Parathyroid adenoma (tissue), 2 donors: ENCODE measurements at regions not wholly inside any gene's neighbourhood (a gene's known extent, or its start where the extent isn't known, plus 50 kb on each side); places are given as distances from the start of the nearest gene placed in this dataset.

Experiments used
- H2AFZ ChIP-seq: fragments of 300-600 bp; sonication (generic); one replicate; pipeline ENCODE4 v1.7.0; 2017; ENCODE audit warnings: antibody characterized with exemption, mild to moderate bottlenecking
- H3K27ac ChIP-seq: fragments of 300-600 bp; sonication (generic); one replicate; pipeline ENCODE4 v1.7.0; 2017
- H3K27me3 ChIP-seq: fragments of 300-600 bp; sonication (generic); one replicate; pipeline ENCODE4 v1.7.0; 2017; ENCODE audit warnings: low read length; ENCODE audit not compliant: control insufficient read depth, insufficient read depth
- H3K36me3 ChIP-seq: fragments of 300-600 bp; sonication (generic); one replicate; pipeline ENCODE4 v1.7.0; 2017; ENCODE audit warnings: low read length; ENCODE audit not compliant: control insufficient read depth, insufficient read depth
- H3K4me1 ChIP-seq: fragments of 300-600 bp; sonication (generic); one replicate; pipeline ENCODE4 v1.7.0; 2017; ENCODE audit warnings: control low read depth
- H3K4me2 ChIP-seq: fragments of 300-600 bp; sonication (generic); one replicate; pipeline ENCODE4 v1.7.0; 2017; ENCODE audit warnings: low read length
- H3K4me3 ChIP-seq: fragments of 300-600 bp; sonication (generic); one replicate; pipeline ENCODE4 v1.7.0; 2017; ENCODE audit warnings: low read depth, low read length
- H3K79me2 ChIP-seq: fragments of 300-600 bp; sonication (generic); one replicate; pipeline ENCODE4 v1.7.0; 2017; ENCODE audit warnings: control low read depth
- H3K9ac ChIP-seq: fragments of 300-600 bp; sonication (generic); one replicate; pipeline ENCODE4 v1.7.0; 2017; ENCODE audit warnings: mild to moderate bottlenecking
- H3K9me3 ChIP-seq: fragments of 300-600 bp; sonication (generic); one replicate; pipeline ENCODE4 v1.7.0; 2017; ENCODE audit warnings: low read length; ENCODE audit not compliant: control insufficient read depth
- TF ChIP-seq, protein P1 (sequence below): fragments of 300-600 bp; sonication (generic); IDR thresholded peaks from one replicate; pipeline ENCODE4 v1.7.0; 2017; ENCODE audit warnings: antibody characterized with exemption, mild to moderate bottlenecking
- donor health status: primary hyperparathyroidism.

DNA sequence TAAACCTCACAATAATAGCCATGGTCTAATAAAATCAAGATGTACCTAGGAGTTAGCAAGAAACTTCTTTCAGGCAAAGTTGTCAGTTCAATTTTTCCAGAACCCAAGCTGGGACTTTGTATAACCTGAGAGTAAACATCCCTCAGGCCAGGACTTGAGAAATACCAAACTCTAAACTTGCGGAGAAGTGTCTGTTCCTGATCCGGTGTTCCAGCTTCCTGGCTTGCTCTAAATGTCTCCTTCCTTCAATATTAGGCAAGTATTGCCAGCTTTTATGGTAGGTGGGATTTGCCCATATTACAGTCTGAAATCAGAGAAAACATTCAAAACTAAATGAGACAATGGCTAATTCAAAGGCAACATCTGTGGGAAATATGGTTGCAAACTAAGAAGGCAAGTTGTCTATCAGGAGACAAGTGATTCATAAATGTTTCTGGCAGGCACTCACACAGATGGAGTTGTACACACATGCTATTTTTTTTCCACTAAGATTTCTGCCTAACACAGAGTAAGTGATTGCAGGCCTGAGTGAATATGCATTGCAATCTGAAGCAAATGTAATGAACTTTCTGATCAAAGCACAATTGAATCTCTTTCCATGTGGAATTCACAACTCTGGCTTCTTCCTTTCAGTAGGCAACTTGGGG lies 88.3 kb upstream of the COL8A1 start:
- Histone ChIP-seq H3K36me3 (no peaks in the 10 kb centered on the region), H3K4me3 (no peak overlapping the region), H3K9ac (no peak overlapping the region), H3K79me2 (no peaks in the 10 kb centered on the region), H3K9me3 (no peaks in the 10 kb centered on the region), H3K4me2 (no peak overlapping the region), H2AFZ (no peak overlapping the region), H3K4me1 (no peaks in the 10 kb centered on the region), H3K27ac (no peak overlapping the region), H3K27me3 (no peaks in the 10 kb centered on the region)
- TF ChIP-seq, protein P1, sequence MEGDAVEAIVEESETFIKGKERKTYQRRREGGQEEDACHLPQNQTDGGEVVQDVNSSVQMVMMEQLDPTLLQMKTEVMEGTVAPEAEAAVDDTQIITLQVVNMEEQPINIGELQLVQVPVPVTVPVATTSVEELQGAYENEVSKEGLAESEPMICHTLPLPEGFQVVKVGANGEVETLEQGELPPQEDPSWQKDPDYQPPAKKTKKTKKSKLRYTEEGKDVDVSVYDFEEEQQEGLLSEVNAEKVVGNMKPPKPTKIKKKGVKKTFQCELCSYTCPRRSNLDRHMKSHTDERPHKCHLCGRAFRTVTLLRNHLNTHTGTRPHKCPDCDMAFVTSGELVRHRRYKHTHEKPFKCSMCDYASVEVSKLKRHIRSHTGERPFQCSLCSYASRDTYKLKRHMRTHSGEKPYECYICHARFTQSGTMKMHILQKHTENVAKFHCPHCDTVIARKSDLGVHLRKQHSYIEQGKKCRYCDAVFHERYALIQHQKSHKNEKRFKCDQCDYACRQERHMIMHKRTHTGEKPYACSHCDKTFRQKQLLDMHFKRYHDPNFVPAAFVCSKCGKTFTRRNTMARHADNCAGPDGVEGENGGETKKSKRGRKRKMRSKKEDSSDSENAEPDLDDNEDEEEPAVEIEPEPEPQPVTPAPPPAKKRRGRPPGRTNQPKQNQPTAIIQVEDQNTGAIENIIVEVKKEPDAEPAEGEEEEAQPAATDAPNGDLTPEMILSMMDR = no peak

- H3K4me3 ChIP-seq = no peak overlapping the region
- no peaks in the 10 kb centered on the region for H3K27me3 ChIP-seq
- TF ChIP-seq, protein P1 = no peak
- H3K4me1 ChIP-seq = no peaks in the 10 kb centered on the region
- no peaks in the 10 kb centered on the region for H3K9me3 ChIP-seq
- H3K79me2 ChIP-seq = no peaks in the 10 kb centered on the region
- H3K36me3 ChIP-seq = no peaks in the 10 kb centered on the region
- no peak overlapping the region for H3K4me2 ChIP-seq
- no peak overlapping the region for H3K9ac ChIP-seq
- H2AFZ ChIP-seq = no peak overlapping the region
- H3K27ac ChIP-seq = no peak overlapping the region
Observed at GRCh38 chr3:99549220-99549619, 89.2 kb upstream of the COL8A1 start.

GRCh38 chr3:99548674-99549073 lies 89.7 kb upstream of the COL8A1 start:
- Histone ChIP-seq H3K9me3 (no peaks in the 10 kb centered on the region), H3K4me1 (no peaks in the 10 kb centered on the region), H3K27ac (no peak overlapping the region), H3K36me3 (no peaks in the 10 kb centered on the region), H3K9ac (no peak overlapping the region), H3K79me2 (no peaks in the 10 kb centered on the region), H3K27me3 (no peaks in the 10 kb centered on the region), H3K4me2 (no peak overlapping the region), H3K4me3 (no peak overlapping the region), H2AFZ (no peak overlapping the region)
- TF ChIP-seq, protein P1 = no peak

- TF ChIP-seq, protein P1 = no peak
- H3K79me2 ChIP-seq = no peaks in the 10 kb centered on the region
- H3K4me3 ChIP-seq = no peak overlapping the region
- H3K27ac ChIP-seq = peak overlapping the region; percentile 3
- no peak overlapping the region for H3K9ac ChIP-seq
- H3K27me3 ChIP-seq = no peaks in the 10 kb centered on the region
- H3K36me3 ChIP-seq = no peaks in the 10 kb centered on the region
- H3K4me2 ChIP-seq = no peak overlapping the region
- H3K4me1 ChIP-seq = peaks cover 3% of the 10 kb centered on the region
- H2AFZ ChIP-seq = peak overlapping the region; percentile 36
- no peaks in the 10 kb centered on the region for H3K9me3 ChIP-seq
Observed at GRCh38 chr3:99545941-99546580, 92.3 kb upstream of the COL8A1 start.

DNA sequence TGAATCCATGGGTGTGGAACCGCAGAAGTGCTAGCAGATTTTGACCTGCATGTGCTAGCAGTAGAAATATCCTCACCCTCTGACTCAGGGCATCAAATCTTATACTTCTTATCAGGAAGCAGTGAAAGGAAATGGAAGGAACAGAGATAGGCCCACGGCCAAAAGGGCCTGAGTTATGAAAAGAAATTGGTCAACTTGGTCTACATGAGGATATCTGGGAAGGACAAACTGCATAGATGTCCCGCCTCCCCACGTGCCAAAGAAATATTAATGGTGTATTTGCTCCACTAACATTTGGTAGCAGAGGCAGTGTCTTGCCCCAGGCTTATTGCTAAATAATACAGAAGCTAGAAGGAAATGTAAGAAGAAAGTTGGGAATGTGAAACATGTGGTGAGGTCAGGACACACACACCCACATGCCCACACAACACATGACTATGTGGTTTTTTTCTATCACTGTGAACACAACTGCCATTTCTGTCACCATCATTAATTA lies 93.6 kb upstream of the COL8A1 start:
- H2AFZ ChIP-seq = no peak overlapping the region
- H3K79me2 ChIP-seq = no peaks in the 10 kb centered on the region
- peaks cover 3% of the 10 kb centered on the region for H3K4me1 ChIP-seq
- no peaks in the 10 kb centered on the region for H3K27me3 ChIP-seq
- H3K4me2 ChIP-seq = no peak overlapping the region
- H3K4me3 ChIP-seq = no peak overlapping the region
- no peak overlapping the region for H3K9ac ChIP-seq
- TF ChIP-seq, protein P1 = no peak
- no peaks in the 10 kb centered on the region for H3K36me3 ChIP-seq
- H3K27ac ChIP-seq = no peak overlapping the region
- no peaks in the 10 kb centered on the region for H3K9me3 ChIP-seq
